ENCODE measurements at regions not wholly inside any gene's neighbourhood (a gene's known extent, or its start where the extent isn't known, plus 50 kb on each side); places are given as distances from the start of the nearest gene placed in this dataset.

DNA sequence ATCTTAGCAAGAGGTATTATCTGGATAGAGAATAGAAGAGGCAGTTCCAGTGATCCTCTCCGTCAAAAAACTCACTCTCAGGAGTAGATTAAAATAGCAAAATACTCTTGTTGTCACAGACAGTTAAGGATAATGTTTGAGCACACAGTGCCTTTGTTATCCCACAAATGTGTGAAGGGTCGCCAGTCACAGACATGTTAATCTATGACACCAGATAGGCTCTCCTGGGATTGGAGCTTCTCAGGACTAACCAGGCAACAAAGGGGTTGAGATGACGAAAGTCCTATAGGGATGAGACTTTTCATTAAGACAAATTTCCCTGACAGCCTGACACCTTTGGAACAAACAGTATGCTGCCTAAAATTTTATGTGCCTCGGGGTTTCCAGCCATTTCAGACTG lies 1947.1 kb downstream of the OLFM4 start:
- H3K79me2 ChIP-seq (ENCODE audit: control insufficient read depth, low read length), result no peaks in the 10 kb centered on the region
- H3K4me1 ChIP-seq (ENCODE audit: control insufficient read depth, low read length), result no peaks in the 10 kb centered on the region
- H3K9me2 ChIP-seq (replicated peaks; ENCODE audit: control insufficient read depth, low read length), result no peaks in the 10 kb centered on the region

DNA sequence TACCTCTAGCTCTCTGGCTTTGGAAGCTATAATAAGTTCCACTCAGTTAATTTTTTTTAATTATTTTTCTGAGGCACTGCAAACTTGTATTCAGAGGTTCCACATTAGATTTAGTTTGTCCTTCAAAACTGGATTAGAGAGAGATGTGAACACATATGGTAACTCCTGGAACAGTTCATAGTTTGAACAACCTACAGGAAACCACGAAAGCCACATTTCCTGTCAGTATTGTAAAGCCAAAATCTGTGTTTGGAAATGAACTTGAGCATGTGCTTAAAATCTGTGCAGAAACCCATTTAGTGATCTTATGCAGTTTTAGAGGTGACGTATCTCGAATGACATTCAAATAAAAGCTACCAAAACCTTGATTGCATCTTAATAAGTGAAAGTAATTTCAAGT lies 1952.0 kb downstream of the OLFM4 start:
- TF ChIP-seq EZH2phosphoT487 (IDR thresholded peaks at IDR 0.05; ENCODE audit: borderline replicate concordance, low read length), result no peak
- TF ChIP-seq, protein P1, sequence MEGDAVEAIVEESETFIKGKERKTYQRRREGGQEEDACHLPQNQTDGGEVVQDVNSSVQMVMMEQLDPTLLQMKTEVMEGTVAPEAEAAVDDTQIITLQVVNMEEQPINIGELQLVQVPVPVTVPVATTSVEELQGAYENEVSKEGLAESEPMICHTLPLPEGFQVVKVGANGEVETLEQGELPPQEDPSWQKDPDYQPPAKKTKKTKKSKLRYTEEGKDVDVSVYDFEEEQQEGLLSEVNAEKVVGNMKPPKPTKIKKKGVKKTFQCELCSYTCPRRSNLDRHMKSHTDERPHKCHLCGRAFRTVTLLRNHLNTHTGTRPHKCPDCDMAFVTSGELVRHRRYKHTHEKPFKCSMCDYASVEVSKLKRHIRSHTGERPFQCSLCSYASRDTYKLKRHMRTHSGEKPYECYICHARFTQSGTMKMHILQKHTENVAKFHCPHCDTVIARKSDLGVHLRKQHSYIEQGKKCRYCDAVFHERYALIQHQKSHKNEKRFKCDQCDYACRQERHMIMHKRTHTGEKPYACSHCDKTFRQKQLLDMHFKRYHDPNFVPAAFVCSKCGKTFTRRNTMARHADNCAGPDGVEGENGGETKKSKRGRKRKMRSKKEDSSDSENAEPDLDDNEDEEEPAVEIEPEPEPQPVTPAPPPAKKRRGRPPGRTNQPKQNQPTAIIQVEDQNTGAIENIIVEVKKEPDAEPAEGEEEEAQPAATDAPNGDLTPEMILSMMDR (IDR thresholded peaks at IDR 0.05; ENCODE audit: low read depth, low read length, poor library complexity, severe bottlenecking), result no peak
- Histone ChIP-seq H3K79me2 (ENCODE audit: control insufficient read depth, low read length) (no peaks in the 10 kb centered on the region), H3K4me1 (ENCODE audit: control insufficient read depth, low read length) (no peaks in the 10 kb centered on the region), H3K4me2 (ENCODE audit: low read length) (no peak overlapping the region), H3K27me3 (ENCODE audit: control insufficient read depth, low read length) (no peaks in the 10 kb centered on the region), H4K20me1 (ENCODE audit: control insufficient read depth, insufficient read depth, low read depth, low read length) (no peaks in the 10 kb centered on the region), H3K9me3 (ENCODE audit: control insufficient read depth, insufficient read depth, low read length) (no peaks in the 10 kb centered on the region), H3K4me3 (ENCODE audit: low read length) (no peak overlapping the region), H3K9me2 (replicated peaks; ENCODE audit: control insufficient read depth, low read length) (no peaks in the 10 kb centered on the region), H3K27ac (ENCODE audit: low read depth, low read length) (no peak overlapping the region), H3F3A (ENCODE audit: control insufficient read depth, insufficient read depth) (no peaks in the 10 kb centered on the region), H3K36me3 (ENCODE audit: control insufficient read depth, low read length) (no peaks in the 10 kb centered on the region)

More for the DNA sequence above, 1947.1 kb downstream of the OLFM4 start:
- H3K9me3 ChIP-seq (ENCODE audit: control insufficient read depth, insufficient read depth, low read length), result no peaks in the 10 kb centered on the region
- no peak for TF ChIP-seq EZH2phosphoT487 (IDR thresholded peaks at IDR 0.05; ENCODE audit: borderline replicate concordance, low read length)
- TF ChIP-seq, protein P1 (IDR thresholded peaks at IDR 0.05; ENCODE audit: low read depth, low read length, poor library complexity, severe bottlenecking), result no peak
- H3K27me3 ChIP-seq (ENCODE audit: control insufficient read depth, low read length), result no peaks in the 10 kb centered on the region
- no peaks in the 10 kb centered on the region for H3F3A ChIP-seq (ENCODE audit: control insufficient read depth, insufficient read depth)
- no peaks in the 10 kb centered on the region for H4K20me1 ChIP-seq (ENCODE audit: control insufficient read depth, insufficient read depth, low read depth, low read length)
- no peak overlapping the region for H3K27ac ChIP-seq (ENCODE audit: low read depth, low read length)
- no peak overlapping the region for H3K4me2 ChIP-seq (ENCODE audit: low read length)
- H3K4me3 ChIP-seq (ENCODE audit: low read length), result no peak overlapping the region
- no peaks in the 10 kb centered on the region for H3K36me3 ChIP-seq (ENCODE audit: control insufficient read depth, low read length)

DNA sequence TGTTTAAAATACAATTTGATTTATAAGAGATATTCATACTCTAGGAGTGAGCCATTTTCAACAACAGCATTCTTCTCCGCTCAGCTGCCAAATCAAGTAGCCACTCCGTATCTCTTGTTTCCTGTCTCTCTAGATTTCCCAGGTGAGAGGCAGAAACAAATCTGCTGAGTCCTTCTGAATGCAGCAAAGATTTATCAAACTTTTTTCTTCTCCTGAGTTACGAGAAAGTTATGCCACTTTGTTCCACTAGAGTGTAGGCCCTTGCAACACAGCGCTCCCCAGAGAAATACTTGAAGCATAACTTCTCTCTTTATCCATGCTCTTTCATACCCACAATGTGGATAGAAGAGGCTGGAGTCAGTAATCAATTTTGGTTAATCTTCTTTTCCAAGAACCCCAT lies 1960.8 kb downstream of the OLFM4 start:
- H3F3A ChIP-seq (ENCODE audit: control insufficient read depth, insufficient read depth), result no peaks in the 10 kb centered on the region
- TF ChIP-seq, protein P1 (IDR thresholded peaks at IDR 0.05; ENCODE audit: low read depth, low read length, poor library complexity, severe bottlenecking), result no peak
- TF ChIP-seq EZH2phosphoT487 (IDR thresholded peaks at IDR 0.05; ENCODE audit: borderline replicate concordance, low read length), result no peak
- no peak overlapping the region for H3K4me2 ChIP-seq (ENCODE audit: low read length)
- no peaks in the 10 kb centered on the region for H3K9me3 ChIP-seq (ENCODE audit: control insufficient read depth, insufficient read depth, low read length)
- no peak overlapping the region for H3K27ac ChIP-seq (ENCODE audit: low read depth, low read length)
- H3K9me2 ChIP-seq (replicated peaks; ENCODE audit: control insufficient read depth, low read length), result no peaks in the 10 kb centered on the region
- no peak overlapping the region for H3K4me3 ChIP-seq (ENCODE audit: low read length)
- H3K4me1 ChIP-seq (ENCODE audit: control insufficient read depth, low read length), result no peaks in the 10 kb centered on the region
- H3K27me3 ChIP-seq (ENCODE audit: control insufficient read depth, low read length), result no peaks in the 10 kb centered on the region
- H3K79me2 ChIP-seq (ENCODE audit: control insufficient read depth, low read length), result no peaks in the 10 kb centered on the region
- no peaks in the 10 kb centered on the region for H4K20me1 ChIP-seq (ENCODE audit: control insufficient read depth, insufficient read depth, low read depth, low read length)
- no peaks in the 10 kb centered on the region for H3K36me3 ChIP-seq (ENCODE audit: control insufficient read depth, low read length)
